Mesenchymal stem cell (in vitro differentiated cells and primary cell): ENCODE measurements at regions not wholly inside any gene's neighbourhood (a gene's known extent, or its start where the extent isn't known, plus 50 kb on each side); places are given as distances from the start of the nearest gene placed in this dataset.

Experiments
- DNase-seq: peaks from one replicate; pipeline ENCODE4 v3.0.0-alpha.2; 2013
- H2AFZ ChIP-seq: one replicate; pipeline ENCODE4 v1.6.1; 2013; ENCODE audit warnings: low read depth, mild to moderate bottlenecking, control low read depth, inconsistent platforms, low read length, moderate library complexity
- H2AK5ac ChIP-seq: 2 replicates; pipeline ENCODE4 v1.6.1; 2013; ENCODE audit warnings: low read length, moderate library complexity, mild to moderate bottlenecking, inconsistent platforms; ENCODE audit not compliant: severe bottlenecking
- H2BK120ac ChIP-seq: one replicate; pipeline ENCODE4 v1.6.1; 2013; ENCODE audit warnings: low read depth, mild to moderate bottlenecking, inconsistent platforms, low read length, moderate library complexity
- H2BK12ac ChIP-seq, 2 experiments: one replicate each; pipeline ENCODE4 v1.6.1; 2013; ENCODE audit warnings: inconsistent platforms in 2 of 2, low read length in 2 of 2, mild to moderate bottlenecking in 2 of 2, moderate library complexity in 2 of 2, control low read depth in 1 of 2
- H2BK15ac ChIP-seq: one replicate; pipeline ENCODE4 v1.6.1; 2013; ENCODE audit warnings: mild to moderate bottlenecking, low read depth, inconsistent platforms; ENCODE audit not compliant: poor library complexity, severe bottlenecking
- H2BK5ac ChIP-seq: 2 replicates; pipeline ENCODE4 v1.6.1; 2013; ENCODE audit warnings: low read depth, mild to moderate bottlenecking, low read length, control low read depth, inconsistent platforms; ENCODE audit not compliant: poor library complexity, severe bottlenecking
- H3K14ac ChIP-seq, 2 experiments: one replicate each; pipeline ENCODE4 v1.6.1; 2013; ENCODE audit warnings: inconsistent platforms in 2 of 2, low read length in 2 of 2, control low read depth in 1 of 2, mild to moderate bottlenecking in 1 of 2, moderate library complexity in 1 of 2
- H3K18ac ChIP-seq, 2 experiments: one replicate each; pipeline ENCODE4 v1.6.1; 2013; ENCODE audit warnings: inconsistent platforms in 2 of 2, low read length in 2 of 2, control low read depth in 1 of 2, low read depth in 1 of 2, mild to moderate bottlenecking in 1 of 2
- H3K23ac ChIP-seq, 2 experiments: one replicate each; pipeline ENCODE4 v1.6.1; 2013; ENCODE audit warnings: inconsistent platforms in 2 of 2, low read length in 2 of 2, mild to moderate bottlenecking in 2 of 2, moderate library complexity in 2 of 2, control low read depth in 1 of 2
- H3K27ac ChIP-seq: 2 replicates; pipeline ENCODE4 v1.5.1; 2013; ENCODE audit warnings: mild to moderate bottlenecking, moderate library complexity, low read length, control low read depth, inconsistent platforms; ENCODE audit not compliant: poor library complexity, severe bottlenecking
- H3K27me3 ChIP-seq, 2 experiments: 2 replicates each; pipeline versions ENCODE4 v1.6.1 to v1.7.0; 2013; ENCODE audit warnings: low read length in 2 of 2, mild to moderate bottlenecking in 2 of 2, moderate library complexity in 2 of 2, control low read depth in 1 of 2, inconsistent platforms in 1 of 2; ENCODE audit not compliant: control insufficient read depth in 1 of 2, insufficient read depth in 1 of 2
- H3K36me3 ChIP-seq, 2 experiments: 2 replicates each; pipeline versions ENCODE4 v1.6.1 to v1.7.0; 2013; ENCODE audit warnings: low read length in 2 of 2, control low read depth in 1 of 2, inconsistent platforms in 1 of 2, low read depth in 1 of 2, mild to moderate bottlenecking in 1 of 2; ENCODE audit not compliant: insufficient read depth in 2 of 2, control insufficient read depth in 1 of 2
- H3K4ac ChIP-seq, 2 experiments: one replicate each; pipeline ENCODE4 v1.6.1; 2013; ENCODE audit warnings: inconsistent platforms in 2 of 2, low read length in 2 of 2, mild to moderate bottlenecking in 2 of 2, moderate library complexity in 2 of 2, control low read depth in 1 of 2, low read depth in 1 of 2
- H3K4me1 ChIP-seq: 2 replicates; pipeline ENCODE4 v1.6.1; 2013; ENCODE audit warnings: low read depth, low read length, control low read depth; ENCODE audit not compliant: control insufficient read depth, insufficient read depth
- H3K4me2 ChIP-seq: 2 replicates; pipeline ENCODE4 v1.6.1; 2013; ENCODE audit warnings: low read length, mild to moderate bottlenecking, inconsistent platforms; ENCODE audit not compliant: poor library complexity, severe bottlenecking
- H3K4me3 ChIP-seq, 2 experiments: 2 replicates each; pipeline versions ENCODE4 v1.5.1 to v1.7.0; 2013; ENCODE audit warnings: low read length in 2 of 2, mild to moderate bottlenecking in 2 of 2, control low read depth in 1 of 2, low read depth in 1 of 2; ENCODE audit not compliant: insufficient read depth in 1 of 2
- H3K79me1 ChIP-seq: replicated peaks from 2 replicates; pipeline ENCODE4 v1.6.1; 2013; ENCODE audit warnings: mild to moderate bottlenecking, control low read depth, low read length, inconsistent platforms; ENCODE audit not compliant: poor library complexity, severe bottlenecking
- H3K9ac ChIP-seq: 2 replicates; pipeline ENCODE4 v1.7.0; 2013; ENCODE audit warnings: mild to moderate bottlenecking, low read length, moderate library complexity
- H3K9me3 ChIP-seq: 2 replicates; pipeline ENCODE4 v1.7.0; 2013; ENCODE audit warnings: mild to moderate bottlenecking, low read length; ENCODE audit not compliant: control insufficient read depth
- H4K8ac ChIP-seq: one replicate; pipeline ENCODE4 v1.6.1; 2013; ENCODE audit warnings: inconsistent platforms, mild to moderate bottlenecking, low read length, moderate library complexity
- H4K91ac ChIP-seq: one replicate; pipeline ENCODE4 v1.6.1; 2013; ENCODE audit warnings: mild to moderate bottlenecking, low read length, inconsistent platforms
- WGBS: methylation state at CpG from one replicate; pipeline ENCODE4 v1.1.7; 2013; ENCODE audit warnings: mixed read lengths; 5-methylcytosine and 5-hydroxymethylcytosine counted together

DNA sequence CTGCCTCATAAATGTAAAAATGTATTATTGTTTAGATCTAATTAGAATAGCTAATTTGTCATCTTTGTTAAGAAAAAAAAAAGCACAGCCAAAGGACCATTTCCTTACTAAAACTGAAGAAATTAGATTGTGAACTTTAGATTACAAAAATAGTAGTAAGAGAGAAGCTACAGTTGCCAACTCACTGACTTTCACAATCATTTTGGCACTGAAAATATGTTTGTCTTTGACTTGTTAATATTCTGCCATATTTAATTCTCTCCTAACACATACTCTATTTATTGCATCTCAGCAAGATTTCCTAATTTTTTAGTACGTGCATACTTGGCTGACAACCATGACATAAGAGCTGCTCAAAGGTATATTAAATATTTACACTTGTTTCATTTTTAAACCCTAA lies 297.1 kb downstream of the TUSC1 start:
- no peak overlapping the region for H4K91ac ChIP-seq
- H3K27me3 ChIP-seq: no peaks in the 10 kb centered on the region
- no peak overlapping the region for H3K4ac ChIP-seq
- H3K27ac ChIP-seq: no peak overlapping the region
- H3K9me3 ChIP-seq: no peaks in the 10 kb centered on the region
- H2BK5ac ChIP-seq: no peak overlapping the region
- DNase-seq: no peak
- WGBS: no CpG with 5 or more reads among the region's 1 CpG
- no peaks in the 10 kb centered on the region for H3K79me1 ChIP-seq
- no peak overlapping the region for H2BK15ac ChIP-seq
- H3K4me2 ChIP-seq: no peak overlapping the region
- H2BK12ac ChIP-seq: no peak overlapping the region
- H3K14ac ChIP-seq: no peak overlapping the region
- no peak overlapping the region for H3K18ac ChIP-seq
- no peak overlapping the region for H3K9ac ChIP-seq
- H3K36me3 ChIP-seq: no peaks in the 10 kb centered on the region
- no peak overlapping the region for H2AFZ ChIP-seq
- H3K4me3 ChIP-seq: no peak overlapping the region
- no peaks in the 10 kb centered on the region for H3K4me1 ChIP-seq
- no peak overlapping the region for H3K23ac ChIP-seq
- no peak overlapping the region for H4K8ac ChIP-seq
- H2BK120ac ChIP-seq: no peak overlapping the region
- H2AK5ac ChIP-seq: no peak overlapping the region

GRCh38 chr9:25377039-25377438 lies 301.2 kb downstream of the TUSC1 start:
- Histone ChIP-seq H3K9me3 (no peaks in the 10 kb centered on the region), H4K8ac (no peak overlapping the region), H2AK5ac (no peak overlapping the region), H3K36me3 (no peaks in the 10 kb centered on the region), H3K18ac (no peak overlapping the region), H3K9ac (no peak overlapping the region), H2BK5ac (no peak overlapping the region), H2BK120ac (no peak overlapping the region), H2BK15ac (no peak overlapping the region), H3K27ac (no peak overlapping the region), H2BK12ac (no peak overlapping the region), H3K23ac (no peak overlapping the region), H3K79me1 (no peaks in the 10 kb centered on the region), H3K27me3 (no peaks in the 10 kb centered on the region), H3K4me3 (no peak overlapping the region), H3K14ac (no peak overlapping the region), H3K4ac (no peak overlapping the region), H2AFZ (no peak overlapping the region), H4K91ac (no peak overlapping the region), H3K4me2 (no peak overlapping the region), H3K4me1 (no peaks in the 10 kb centered on the region)
- DNase-seq: no peak
- 81% methylated on average over 10 of the region's 10 CpGs for WGBS

DNA sequence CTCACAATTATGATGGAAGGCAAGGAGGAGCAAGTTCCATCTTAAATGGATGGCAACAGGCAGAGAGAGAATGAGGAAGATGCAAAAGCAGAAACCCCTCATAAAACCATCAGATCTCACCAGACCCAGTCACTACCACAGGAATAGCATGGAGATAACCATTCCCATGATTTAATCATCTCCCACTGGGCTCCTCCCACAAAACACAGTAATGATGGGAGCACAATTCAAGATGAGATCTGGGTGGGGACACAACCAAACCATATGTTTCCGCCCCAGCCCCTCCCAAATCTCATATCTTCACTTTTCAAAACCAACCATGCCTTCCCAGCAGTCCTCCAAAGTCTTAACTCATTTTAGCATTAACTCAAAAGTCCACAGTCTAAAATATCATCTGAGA lies 304.0 kb downstream of the TUSC1 start:
- Histone ChIP-seq H3K36me3 (no peaks in the 10 kb centered on the region), H4K91ac (no peak overlapping the region), H3K23ac (no peak overlapping the region), H2AK5ac (no peak overlapping the region), H2BK12ac (no peak overlapping the region), H2BK5ac (no peak overlapping the region), H2BK15ac (no peak overlapping the region), H3K4me1 (no peaks in the 10 kb centered on the region), H3K27ac (no peak overlapping the region), H3K79me1 (no peaks in the 10 kb centered on the region), H3K18ac (no peak overlapping the region), H4K8ac (no peak overlapping the region), H3K4me3 (no peak overlapping the region), H3K14ac (no peak overlapping the region), H3K4me2 (no peak overlapping the region), H3K9ac (no peak overlapping the region), H3K27me3 (no peaks in the 10 kb centered on the region), H3K9me3 (no peaks in the 10 kb centered on the region), H2BK120ac (no peak overlapping the region), H2AFZ (no peak overlapping the region), H3K4ac (no peak overlapping the region)
- DNase-seq: no peak
- whole genome bisulfite sequencing: 83% methylated on average over 1 of the region's 1 CpG

- Histone ChIP-seq H3K9ac (no peak overlapping the region), H3K4me2 (no peak overlapping the region), H4K91ac (no peak overlapping the region), H4K8ac (no peak overlapping the region), H3K9me3 (peaks cover 6% of the 10 kb centered on the region), H3K79me1 (no peaks in the 10 kb centered on the region), H3K36me3 (no peaks in the 10 kb centered on the region), H3K14ac (no peak overlapping the region), H3K4ac (no peak overlapping the region), H3K4me1 (no peaks in the 10 kb centered on the region), H2BK12ac (no peak overlapping the region), H3K27me3 (no peaks in the 10 kb centered on the region), H2AFZ (no peak overlapping the region), H3K18ac (no peak overlapping the region), H3K27ac (no peak overlapping the region), H3K4me3 (no peak overlapping the region), H2BK5ac (no peak overlapping the region), H3K23ac (no peak overlapping the region), H2AK5ac (no peak overlapping the region), H2BK15ac (no peak overlapping the region), H2BK120ac (no peak overlapping the region)
- no peak for DNase-seq
- WGBS: no CpG with 5 or more reads among the region's 1 CpG
Observed at GRCh38 chr9:25366906-25367305, 311.3 kb downstream of the TUSC1 start.
